Glutamatergic neuron (in vitro differentiated cells): ENCODE measurements at regions not wholly inside any gene's neighbourhood (a gene's known extent, or its start where the extent isn't known, plus 50 kb on each side); places are given as distances from the start of the nearest gene placed in this dataset.

Source experiments
- DNase-seq: peaks from one replicate; pipeline ENCODE4 v3.0.0; 2022
- H3K27ac Mint-ChIP-seq: one replicate; pipeline ENCODE4 v1.8.0; 2020; ENCODE audit warnings: mild to moderate bottlenecking, mixed read lengths, inconsistent platforms; ENCODE audit not compliant: unreplicated experiment
- H3K27me3 Mint-ChIP-seq: one replicate; pipeline ENCODE4 v1.8.0; 2020; ENCODE audit warnings: mild to moderate bottlenecking, moderate library complexity, mixed read lengths, inconsistent platforms; ENCODE audit not compliant: unreplicated experiment
- H3K36me3 Mint-ChIP-seq: one replicate; pipeline ENCODE4 v1.8.0; 2020; ENCODE audit warnings: mild to moderate bottlenecking, mixed read lengths, inconsistent platforms; ENCODE audit not compliant: unreplicated experiment
- H3K4me1 Mint-ChIP-seq: one replicate; pipeline ENCODE4 v1.8.0; 2020; ENCODE audit warnings: mild to moderate bottlenecking, low read depth, mixed read lengths, inconsistent platforms; ENCODE audit not compliant: unreplicated experiment
- H3K4me3 Mint-ChIP-seq: one replicate; pipeline ENCODE4 v1.8.0; 2020; ENCODE audit warnings: mild to moderate bottlenecking, mixed read lengths, inconsistent platforms; ENCODE audit not compliant: unreplicated experiment
- H3K9me3 Mint-ChIP-seq: one replicate; pipeline ENCODE4 v1.8.0; 2020; ENCODE audit warnings: mild to moderate bottlenecking, moderate library complexity, mixed read lengths, inconsistent platforms; ENCODE audit not compliant: unreplicated experiment
- CTCF ChIP-seq: fragments of 200-600 bp; sonication (generic); IDR thresholded peaks from one replicate; pipeline ENCODE4 v1.5.0; 2021; ENCODE audit not compliant: partially characterized antibody, unreplicated experiment

- H3K27ac Mint-ChIP-seq = no peak overlapping the region
- peaks cover 4% of the 10 kb centered on the region for H3K27me3 Mint-ChIP-seq
- no peak for DNase-seq
- H3K36me3 Mint-ChIP-seq = peaks cover 10% of the 10 kb centered on the region
- H3K4me3 Mint-ChIP-seq = no peak overlapping the region
- H3K4me1 Mint-ChIP-seq = no peaks in the 10 kb centered on the region
- H3K9me3 Mint-ChIP-seq = peaks cover 20% of the 10 kb centered on the region
- TF ChIP-seq CTCF = no peak
These were observed 621.0 kb downstream of the NPHP4 start for GRCh38 chr1:5371270-5371669.

GRCh38 chr1:5370311-5370710 is 621.9 kb downstream of the NPHP4 start:
- Mint-ChIP-seq H3K9me3 (peaks cover 24% of the 10 kb centered on the region), H3K36me3 (peaks cover 14% of the 10 kb centered on the region), H3K27ac (no peak overlapping the region), H3K27me3 (peaks cover 6% of the 10 kb centered on the region), H3K4me3 (no peak overlapping the region), H3K4me1 (no peaks in the 10 kb centered on the region)
- DNase-seq = no peak
- no peak for TF ChIP-seq CTCF

- TF ChIP-seq CTCF = no peak
- DNase-seq = no peak
- H3K4me1 Mint-ChIP-seq = no peaks in the 10 kb centered on the region
- no peak overlapping the region for H3K4me3 Mint-ChIP-seq
- H3K9me3 Mint-ChIP-seq = peaks cover 22% of the 10 kb centered on the region
- no peak overlapping the region for H3K27ac Mint-ChIP-seq
- peaks cover 6% of the 10 kb centered on the region for H3K27me3 Mint-ChIP-seq
- peaks cover 14% of the 10 kb centered on the region for H3K36me3 Mint-ChIP-seq
These were observed 623.0 kb downstream of the NPHP4 start for GRCh38 chr1:5369223-5369622.

GRCh38 chr1:5368201-5368600 is 624.0 kb downstream of the NPHP4 start:
- H3K9me3 Mint-ChIP-seq = peaks cover 22% of the 10 kb centered on the region
- no peak overlapping the region for H3K27ac Mint-ChIP-seq
- H3K4me1 Mint-ChIP-seq = no peaks in the 10 kb centered on the region
- DNase-seq = no peak
- no peak for TF ChIP-seq CTCF
- peaks cover 14% of the 10 kb centered on the region for H3K36me3 Mint-ChIP-seq
- H3K4me3 Mint-ChIP-seq = no peak overlapping the region
- peaks cover 8% of the 10 kb centered on the region for H3K27me3 Mint-ChIP-seq

- no peaks in the 10 kb centered on the region for H3K4me1 Mint-ChIP-seq
- H3K9me3 Mint-ChIP-seq = peaks cover 21% of the 10 kb centered on the region
- H3K4me3 Mint-ChIP-seq = no peak overlapping the region
- H3K36me3 Mint-ChIP-seq = peaks cover 14% of the 10 kb centered on the region
- DNase-seq = no peak
- H3K27me3 Mint-ChIP-seq = peaks cover 8% of the 10 kb centered on the region
- TF ChIP-seq CTCF = no peak
- H3K27ac Mint-ChIP-seq = no peak overlapping the region
These were observed 624.9 kb downstream of the NPHP4 start for GRCh38 chr1:5367306-5367705.
